ENCODE measurements at regions not wholly inside any gene's neighbourhood (a gene's known extent, or its start where the extent isn't known, plus 50 kb on each side); places are given as distances from the start of the nearest gene placed in this dataset.

GRCh38 chr14:80100681-80101080 is 110.6 kb downstream of the DIO2 start:
- no peaks in the 10 kb centered on the region for H3K4me1 Mint-ChIP-seq
- H3K27ac Mint-ChIP-seq, result no peak overlapping the region
- DNase-seq, result no peak
- no peaks in the 10 kb centered on the region for H3K36me3 Mint-ChIP-seq
- peaks cover 2 to 25% (median 7%) of the 10 kb centered on the region in 6 donors for H3K9me3 Mint-ChIP-seq
- no peak overlapping the region for H3K4me3 Mint-ChIP-seq
- peaks cover 0 to 3% (median 2%) of the 10 kb centered on the region in 3 donors for H3K27me3 Mint-ChIP-seq (ENCODE audit: low read depth in 3 of 3)

DNA sequence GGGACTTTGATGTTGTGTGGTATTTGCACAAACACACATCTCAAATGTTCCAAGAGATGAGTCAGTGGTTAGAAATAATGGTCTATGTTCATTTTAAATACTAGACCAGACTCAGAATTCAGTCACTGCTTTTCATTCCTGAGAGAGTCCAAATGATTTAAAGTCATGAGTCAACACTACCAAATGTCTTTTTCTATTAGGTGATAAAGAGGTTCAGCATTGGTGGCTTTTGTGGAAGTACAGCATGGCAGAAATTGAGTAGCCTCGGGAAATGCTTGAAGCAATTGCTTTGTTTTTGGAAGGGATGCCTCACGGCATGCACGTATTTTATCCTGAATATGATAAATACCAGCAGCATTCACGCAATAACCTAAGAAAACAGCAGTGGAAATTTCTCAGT is 115.7 kb downstream of the DIO2 start:
- H3K27me3 Mint-ChIP-seq (ENCODE audit: low read depth in 3 of 3), result peaks cover 0 to 2% (median under 1%) of the 10 kb centered on the region in 3 donors
- no peaks in the 10 kb centered on the region for H3K4me1 Mint-ChIP-seq
- DNase-seq, result no peak
- H3K9me3 Mint-ChIP-seq, result peaks cover 3 to 23% (median 9%) of the 10 kb centered on the region in 6 donors
- H3K36me3 Mint-ChIP-seq, result no peaks in the 10 kb centered on the region
- no peak overlapping the region for H3K27ac Mint-ChIP-seq
- no peak overlapping the region for H3K4me3 Mint-ChIP-seq

DNA sequence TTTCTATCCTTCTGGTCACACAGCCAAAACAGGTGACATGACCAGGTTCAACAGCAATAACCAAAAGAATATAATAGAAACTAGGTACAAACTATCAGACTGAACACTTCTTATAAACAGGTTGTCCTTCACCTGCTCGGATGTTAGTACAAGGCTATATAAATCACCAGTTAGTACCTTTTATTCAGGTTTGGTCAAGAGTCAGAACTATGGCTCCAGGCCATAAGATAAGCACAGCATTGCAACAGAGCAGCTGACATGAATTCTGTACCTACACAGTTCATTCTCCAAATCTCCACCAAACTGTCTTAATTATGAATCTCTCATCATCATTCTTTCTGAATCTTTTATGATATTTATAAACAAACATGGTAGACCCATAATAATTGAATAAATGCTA is 123.9 kb downstream of the DIO2 start:
- Mint-ChIP-seq H3K27me3 (ENCODE audit: low read depth in 3 of 3) (peaks cover 0 to 2% (median 1%) of the 10 kb centered on the region in 3 donors), H3K27ac (no peak overlapping the region), H3K36me3 (no peaks in the 10 kb centered on the region), H3K9me3 (peaks cover 6 to 23% (median 15%) of the 10 kb centered on the region in 6 donors), H3K4me1 (no peaks in the 10 kb centered on the region), H3K4me3 (no peak overlapping the region)
- no peak for DNase-seq

DNA sequence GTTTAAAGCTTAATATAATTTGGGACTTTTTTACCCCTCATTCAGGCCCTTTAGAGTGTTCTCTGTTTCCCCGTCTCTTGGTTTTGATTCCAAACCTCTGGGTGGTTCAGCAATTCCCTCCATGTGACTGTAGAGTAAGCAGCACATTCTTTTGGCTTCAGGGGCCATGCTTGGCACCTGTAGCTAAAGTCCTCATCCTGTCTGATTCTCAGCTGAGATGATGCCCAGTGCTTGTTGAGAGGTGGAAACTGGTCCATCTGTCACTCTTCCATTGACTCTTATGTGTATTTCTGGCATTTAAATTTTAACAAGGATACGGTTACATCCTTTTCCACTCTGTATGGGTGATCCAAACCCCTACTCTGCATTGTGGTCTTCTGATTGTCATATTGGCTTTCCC is 127.1 kb downstream of the DIO2 start:
- H3K9me3 Mint-ChIP-seq, result peaks cover 5 to 29% (median 17%) of the 10 kb centered on the region in 6 donors
- H3K4me3 Mint-ChIP-seq, result no peak overlapping the region
- H3K27ac Mint-ChIP-seq, result no peak overlapping the region
- H3K36me3 Mint-ChIP-seq, result no peaks in the 10 kb centered on the region
- peaks cover 0 to 2% (median 1%) of the 10 kb centered on the region in 3 donors for H3K27me3 Mint-ChIP-seq (ENCODE audit: low read depth in 3 of 3)
- DNase-seq, result no peak
- no peaks in the 10 kb centered on the region for H3K4me1 Mint-ChIP-seq

DNA sequence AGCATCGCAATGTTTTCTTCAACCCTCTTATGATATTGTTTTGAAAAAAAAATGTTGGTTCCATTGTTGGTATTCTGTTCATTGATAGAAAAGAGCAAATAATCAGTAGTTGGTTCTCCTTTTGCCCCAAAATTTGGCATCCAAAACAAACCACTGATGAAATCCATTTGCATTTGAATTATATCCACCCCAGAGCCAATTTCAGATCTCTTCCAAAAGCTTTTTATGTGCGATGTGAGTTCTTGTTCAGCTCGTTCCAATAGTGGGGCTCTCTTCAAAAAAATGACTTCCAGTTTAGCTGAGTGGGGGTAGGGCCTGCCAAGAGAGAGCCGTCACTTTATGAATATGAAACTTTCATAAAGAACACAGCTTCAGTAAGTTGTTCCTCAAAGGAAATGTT is 130.7 kb downstream of the DIO2 start:
- Mint-ChIP-seq H3K36me3 (no peaks in the 10 kb centered on the region), H3K9me3 (peaks cover 2 to 30% (median 11%) of the 10 kb centered on the region in 6 donors), H3K4me1 (no peaks in the 10 kb centered on the region), H3K27ac (no peak overlapping the region), H3K27me3 (ENCODE audit: low read depth in 3 of 3) (peaks cover 0 to 2% (median 1%) of the 10 kb centered on the region in 3 donors), H3K4me3 (no peak overlapping the region)
- no peak for DNase-seq

DNA sequence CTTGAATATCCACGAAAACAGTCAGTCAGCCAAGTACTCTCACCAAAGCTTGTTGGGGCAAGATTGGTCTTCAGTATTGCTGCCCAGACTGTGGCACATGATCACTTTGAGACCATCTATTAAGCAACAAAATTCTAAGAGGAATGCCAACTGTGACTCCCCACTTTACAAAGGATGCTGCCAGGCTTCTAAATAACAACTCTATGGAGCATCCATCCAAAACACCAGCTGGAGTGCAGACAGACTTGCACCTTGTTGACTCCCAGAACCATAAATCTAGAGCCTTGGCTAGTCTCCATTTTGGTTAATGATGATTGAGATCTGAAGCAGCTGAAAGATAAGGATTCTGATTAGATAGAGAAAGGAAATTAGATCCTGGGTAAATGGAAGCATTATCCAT is 132.8 kb downstream of the DIO2 start:
- peaks cover 3 to 33% (median 9%) of the 10 kb centered on the region in 6 donors for H3K9me3 Mint-ChIP-seq
- no peak overlapping the region for H3K4me3 Mint-ChIP-seq
- DNase-seq, result no peak
- no peaks in the 10 kb centered on the region for H3K4me1 Mint-ChIP-seq
- H3K36me3 Mint-ChIP-seq, result no peaks in the 10 kb centered on the region
- H3K27me3 Mint-ChIP-seq (ENCODE audit: low read depth in 3 of 3), result peaks cover 0 to 2% (median 0%) of the 10 kb centered on the region in 3 donors
- no peak overlapping the region for H3K27ac Mint-ChIP-seq

- no peaks in the 10 kb centered on the region for H3K36me3 Mint-ChIP-seq
- H3K27ac Mint-ChIP-seq, result no peak overlapping the region
- H3K4me3 Mint-ChIP-seq, result no peak overlapping the region
- H3K4me1 Mint-ChIP-seq, result no peaks in the 10 kb centered on the region
- peaks cover 0 to 2% (median 0%) of the 10 kb centered on the region in 3 donors for H3K27me3 Mint-ChIP-seq (ENCODE audit: low read depth in 3 of 3)
- H3K9me3 Mint-ChIP-seq, result peaks cover 5 to 41% (median 16%) of the 10 kb centered on the region in 6 donors
- no peak for DNase-seq
These were observed 134.0 kb downstream of the DIO2 start for GRCh38 chr14:80077262-80077661.

DNA sequence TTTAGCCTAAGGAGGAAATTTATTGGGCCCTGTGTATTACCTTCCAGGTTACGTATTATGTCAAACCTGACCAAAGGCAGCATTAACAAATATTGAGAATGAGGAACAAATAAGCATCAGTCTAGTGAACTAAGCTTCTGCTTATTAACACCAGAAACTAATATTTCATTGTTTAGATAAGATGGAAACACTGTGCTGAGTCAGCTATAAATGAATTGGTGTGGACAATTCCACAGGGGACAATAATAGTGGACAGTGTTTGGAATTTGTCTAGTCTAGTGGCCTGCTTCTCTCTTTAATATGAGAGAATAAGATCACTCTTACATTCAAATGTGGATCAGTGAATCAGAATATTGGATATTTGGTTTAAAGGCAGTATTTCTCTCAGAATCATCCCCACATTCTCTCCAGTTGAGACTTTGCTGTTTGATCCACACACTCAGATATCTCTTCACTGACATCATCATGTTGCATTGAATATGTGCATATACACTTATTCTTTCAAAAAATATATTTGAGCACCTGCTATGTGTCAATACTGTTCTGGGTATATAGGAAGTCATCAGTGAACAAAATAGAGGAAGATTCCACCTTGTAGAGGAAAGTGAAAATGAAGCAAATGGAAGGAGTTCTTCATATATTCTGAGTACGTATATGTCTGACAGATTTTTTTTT is 136.3 kb downstream of the DIO2 start:
- no peak for DNase-seq
- H3K9me3 Mint-ChIP-seq, result peaks cover 0 to 43% (median 23%) of the 10 kb centered on the region in 6 donors

GRCh38 chr14:80059041-80059440 is 152.3 kb downstream of the DIO2 start:
- H3K9me3 Mint-ChIP-seq, result peaks cover 0 to 26% (median 6%) of the 10 kb centered on the region in 6 donors
- H3K27me3 Mint-ChIP-seq (ENCODE audit: low read depth in 3 of 3), result peaks cover 0 to 5% (median 0%) of the 10 kb centered on the region in 3 donors
- no peak for DNase-seq
- no peaks in the 10 kb centered on the region for H3K36me3 Mint-ChIP-seq
- no peaks in the 10 kb centered on the region for H3K4me1 Mint-ChIP-seq
- no peak overlapping the region for H3K27ac Mint-ChIP-seq
- H3K4me3 Mint-ChIP-seq, result no peak overlapping the region

More for the DNA sequence above, 136.3 kb downstream of the DIO2 start:
- Mint-ChIP-seq H3K27ac (no peak overlapping the region), H3K36me3 (peaks cover 0 to 3% (median 0%) of the 10 kb centered on the region in 3 donors), H3K4me3 (no peak overlapping the region), H3K4me1 (no peaks in the 10 kb centered on the region), H3K27me3 (ENCODE audit: low read depth in 3 of 3) (peaks cover 0 to 2% (median 0%) of the 10 kb centered on the region in 3 donors)

GRCh38 chr14:80056497-80056801 is 154.9 kb downstream of the DIO2 start:
- H3K36me3 Mint-ChIP-seq, result no peaks in the 10 kb centered on the region
- H3K4me3 Mint-ChIP-seq, result no peak overlapping the region
- peaks cover 0 to 20% (median 5%) of the 10 kb centered on the region in 6 donors for H3K9me3 Mint-ChIP-seq
- H3K4me1 Mint-ChIP-seq, result no peaks in the 10 kb centered on the region
- H3K27me3 Mint-ChIP-seq (ENCODE audit: low read depth in 3 of 3), result peaks cover 0 to 3% (median 0%) of the 10 kb centered on the region in 3 donors
- no peak overlapping the region for H3K27ac Mint-ChIP-seq
- no peak for DNase-seq

DNA sequence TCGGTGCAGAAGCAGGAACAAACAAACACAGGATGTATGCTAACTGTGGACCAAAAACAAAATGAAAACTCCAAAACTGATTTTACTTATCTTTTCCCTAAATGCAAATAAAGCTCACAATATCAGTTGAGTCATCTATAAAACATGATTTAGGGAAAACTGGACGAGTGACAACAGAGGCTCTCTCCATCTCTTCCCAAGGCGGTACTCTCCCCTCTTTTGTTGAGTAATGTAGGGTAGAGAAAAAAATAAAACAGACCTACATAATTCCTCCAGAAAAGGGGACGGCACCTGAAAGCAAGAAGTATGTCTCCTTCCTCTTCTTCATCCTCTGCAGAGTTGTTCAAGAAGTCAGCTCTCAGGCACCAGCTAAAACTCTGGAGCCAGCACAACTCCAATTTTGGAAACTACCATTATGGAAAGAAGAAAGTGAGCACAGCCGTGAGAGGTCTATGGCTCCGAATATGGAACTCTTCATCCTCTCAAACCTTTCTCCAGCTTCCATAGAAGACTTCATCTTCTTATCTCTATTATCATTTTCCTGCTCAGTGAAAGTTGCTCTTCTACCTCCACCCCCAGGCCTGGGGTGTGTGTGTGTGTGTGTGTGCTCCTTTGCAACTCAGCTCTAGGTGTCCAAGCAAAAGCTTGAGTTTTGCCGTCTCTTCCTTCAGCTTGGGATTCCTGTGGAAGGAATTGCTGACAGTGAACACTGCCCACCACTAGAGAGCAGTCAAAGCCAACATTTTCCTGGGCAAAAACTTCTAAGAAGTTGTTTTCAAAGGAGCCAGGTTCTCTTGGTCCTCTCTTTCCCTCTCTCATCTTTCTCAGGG is 155.4 kb downstream of the DIO2 start:
- Mint-ChIP-seq H3K27me3 (ENCODE audit: low read depth in 3 of 3) (peaks cover 0 to 2% (median 0%) of the 10 kb centered on the region in 3 donors), H3K27ac (no peak overlapping the region), H3K36me3 (no peaks in the 10 kb centered on the region), H3K4me3 (no peak overlapping the region), H3K9me3 (peaks cover 0 to 20% (median 6%) of the 10 kb centered on the region in 6 donors), H3K4me1 (no peaks in the 10 kb centered on the region)
- DNase-seq, result no peak

DNA sequence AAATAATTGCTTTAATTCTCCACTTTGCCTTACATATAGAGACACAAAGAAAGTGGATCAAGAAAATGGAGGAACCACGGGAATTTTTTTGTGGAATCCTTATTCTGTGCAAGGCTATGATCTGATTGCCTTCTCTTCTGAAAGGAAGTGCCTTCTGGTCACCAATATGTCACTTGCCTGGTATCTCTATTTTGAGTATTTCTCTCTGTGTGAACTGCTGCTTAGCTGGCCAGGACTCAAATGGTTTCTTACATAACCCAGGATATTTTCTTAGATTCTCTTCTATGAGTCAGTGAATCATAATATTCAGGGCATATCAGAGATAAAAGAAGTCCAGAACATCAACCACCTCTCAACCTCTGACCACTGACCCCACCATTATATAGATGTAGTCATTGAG is 156.1 kb downstream of the DIO2 start:
- H3K36me3 Mint-ChIP-seq, result no peaks in the 10 kb centered on the region
- peaks cover 0 to 20% (median 6%) of the 10 kb centered on the region in 6 donors for H3K9me3 Mint-ChIP-seq
- H3K4me3 Mint-ChIP-seq, result no peak overlapping the region
- H3K27me3 Mint-ChIP-seq (ENCODE audit: low read depth in 3 of 3), result no peaks in the 10 kb centered on the region
- no peaks in the 10 kb centered on the region for H3K4me1 Mint-ChIP-seq
- H3K27ac Mint-ChIP-seq, result no peak overlapping the region
- no peak for DNase-seq

- H3K27ac Mint-ChIP-seq, result no peak overlapping the region
- no peak for DNase-seq
- no peak overlapping the region for H3K4me3 Mint-ChIP-seq
- H3K36me3 Mint-ChIP-seq, result no peaks in the 10 kb centered on the region
- peaks cover 0 to 20% (median 4%) of the 10 kb centered on the region in 6 donors for H3K9me3 Mint-ChIP-seq
- H3K27me3 Mint-ChIP-seq (ENCODE audit: low read depth in 3 of 3), result no peaks in the 10 kb centered on the region
- no peaks in the 10 kb centered on the region for H3K4me1 Mint-ChIP-seq
These were observed 157.3 kb downstream of the DIO2 start for GRCh38 chr14:80054020-80054419.

DNA sequence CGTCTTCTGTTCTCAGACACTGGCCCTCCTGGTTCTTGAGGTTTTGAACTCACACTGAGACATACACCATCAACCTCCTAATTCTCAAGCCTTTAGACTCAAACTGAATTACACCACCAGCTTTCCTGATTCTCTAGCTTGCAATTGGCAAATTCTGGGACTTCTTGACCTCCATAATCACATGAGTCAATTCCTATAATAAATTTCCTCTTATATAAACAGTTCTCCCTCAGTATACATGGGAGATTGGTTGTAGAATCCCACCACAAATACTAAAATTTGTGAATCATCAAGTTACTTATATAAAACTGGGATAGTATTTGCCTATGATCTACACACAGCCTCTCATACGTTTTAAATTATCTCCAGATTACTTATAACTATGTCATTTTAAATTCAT is 162.2 kb downstream of the DIO2 start:
- Mint-ChIP-seq H3K27ac (no peak overlapping the region), H3K4me3 (no peak overlapping the region), H3K9me3 (peaks cover 2 to 22% (median 6%) of the 10 kb centered on the region in 6 donors), H3K4me1 (no peaks in the 10 kb centered on the region), H3K27me3 (ENCODE audit: low read depth in 3 of 3) (peaks cover 0 to 2% (median 0%) of the 10 kb centered on the region in 3 donors), H3K36me3 (no peaks in the 10 kb centered on the region)
- no peak for DNase-seq
